ENCODE measurements at regions not wholly inside any gene's neighbourhood (a gene's known extent, or its start where the extent isn't known, plus 50 kb on each side); places are given as distances from the start of the nearest gene placed in this dataset.

DNA sequence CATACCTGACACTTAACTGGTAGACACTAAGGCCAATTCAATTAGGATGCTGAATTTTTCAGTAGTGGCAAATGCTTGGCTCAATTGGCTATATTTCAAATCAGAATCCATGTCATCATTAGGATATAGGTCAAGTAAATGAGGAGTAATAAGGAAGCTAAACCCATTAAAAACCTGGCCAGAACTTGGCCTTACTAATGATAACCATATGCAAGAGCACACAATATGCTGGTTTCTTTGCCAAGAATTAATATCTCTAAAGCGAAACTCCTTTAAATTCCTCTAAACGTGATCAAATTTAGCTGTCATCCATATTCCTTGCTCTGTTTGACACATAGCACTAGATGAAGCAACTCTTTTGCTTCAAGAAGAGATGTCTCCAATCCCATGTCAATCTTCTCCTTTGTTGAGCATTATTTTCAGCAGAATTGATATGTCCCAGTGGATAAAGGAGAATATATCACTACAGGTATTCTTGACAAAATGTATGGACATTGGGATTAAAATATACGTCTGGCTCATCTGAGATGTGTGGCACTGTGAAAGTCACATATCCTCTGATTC is 206.1 kb upstream of the ANKRD50 start:
- H3K9ac ChIP-seq (ENCODE audit: insufficient read length): no peak overlapping the region
- no peak for TF ChIP-seq EZH2 (IDR thresholded peaks at IDR 0.05)
- no peak for TF ChIP-seq POLR2AphosphoS5 (IDR thresholded peaks at IDR 0.05; ENCODE audit: borderline replicate concordance, low read depth, low read length)
- no peak for TF ChIP-seq FOXP2 (optimal IDR thresholded peaks at IDR 0.05; ENCODE audit: control extremely low read depth, extremely low read length, insufficient read depth)
- no peaks in the 10 kb centered on the region for H3K9me3 ChIP-seq (ENCODE audit: low read depth, low read length)

DNA sequence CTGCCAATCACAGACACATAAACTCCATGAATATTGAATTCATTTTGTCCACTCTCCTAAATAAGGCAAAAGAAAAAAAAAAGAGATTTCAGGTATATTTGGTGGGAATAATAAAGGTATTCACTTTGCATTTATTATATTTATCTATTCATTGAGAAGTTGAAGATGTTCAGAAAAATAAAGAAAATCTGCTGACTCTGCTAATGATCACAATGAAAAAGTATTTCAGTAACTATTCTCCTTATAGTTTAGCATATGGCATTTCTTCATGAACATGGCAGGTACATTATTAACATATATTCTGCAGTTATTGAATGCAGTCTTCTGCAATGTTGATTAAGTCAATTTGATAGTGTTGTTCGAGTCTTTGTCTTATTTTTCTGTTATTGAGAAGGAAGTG is 202.5 kb upstream of the ANKRD50 start:
- TF ChIP-seq EZH2 (IDR thresholded peaks at IDR 0.05) (no peak), FOXP2 (optimal IDR thresholded peaks at IDR 0.05; ENCODE audit: control extremely low read depth, extremely low read length, insufficient read depth) (no peak), POLR2AphosphoS5 (IDR thresholded peaks at IDR 0.05; ENCODE audit: borderline replicate concordance, low read depth, low read length) (no peak)

More for the DNA sequence above, 206.1 kb upstream of the ANKRD50 start:
- DNase-seq (ENCODE audit: low read depth, low spot score): no peak
- H3K4me3 ChIP-seq: no peak overlapping the region
- no peaks in the 10 kb centered on the region for H3K36me3 ChIP-seq (ENCODE audit: insufficient read depth, low read length)
- no peak overlapping the region for H3K27ac ChIP-seq

GRCh38 chr4:124913237-124913636 is 200.7 kb upstream of the ANKRD50 start:
- DNase-seq (ENCODE audit: low read depth, low spot score): no peak
- H3K9me3 ChIP-seq (ENCODE audit: low read depth, low read length): no peaks in the 10 kb centered on the region
- no peak overlapping the region for H3K9ac ChIP-seq (ENCODE audit: insufficient read length)
- TF ChIP-seq FOXP2 (optimal IDR thresholded peaks at IDR 0.05; ENCODE audit: control extremely low read depth, extremely low read length, insufficient read depth): no peak
- no peak for TF ChIP-seq POLR2AphosphoS5 (IDR thresholded peaks at IDR 0.05; ENCODE audit: borderline replicate concordance, low read depth, low read length)
- no peak for TF ChIP-seq EZH2 (IDR thresholded peaks at IDR 0.05)
- H3K36me3 ChIP-seq (ENCODE audit: insufficient read depth, low read length): no peaks in the 10 kb centered on the region
- H3K27ac ChIP-seq: no peak overlapping the region
- H3K4me3 ChIP-seq: no peak overlapping the region

More for the DNA sequence above, 202.5 kb upstream of the ANKRD50 start:
- no peak overlapping the region for H3K27ac ChIP-seq
- no peak overlapping the region for H3K4me3 ChIP-seq
- no peak for DNase-seq (ENCODE audit: low read depth, low spot score)
- H3K9me3 ChIP-seq (ENCODE audit: low read depth, low read length): no peaks in the 10 kb centered on the region
- no peaks in the 10 kb centered on the region for H3K36me3 ChIP-seq (ENCODE audit: insufficient read depth, low read length)
- H3K9ac ChIP-seq (ENCODE audit: insufficient read length): no peak overlapping the region

- H3K9ac ChIP-seq (ENCODE audit: insufficient read length): no peak overlapping the region
- H3K4me3 ChIP-seq: no peak overlapping the region
- H3K36me3 ChIP-seq (ENCODE audit: insufficient read depth, low read length): no peaks in the 10 kb centered on the region
- DNase-seq (ENCODE audit: low read depth, low spot score): no peak
- TF ChIP-seq FOXP2 (optimal IDR thresholded peaks at IDR 0.05; ENCODE audit: control extremely low read depth, extremely low read length, insufficient read depth) (no peak), POLR2AphosphoS5 (IDR thresholded peaks at IDR 0.05; ENCODE audit: borderline replicate concordance, low read depth, low read length) (no peak), EZH2 (IDR thresholded peaks at IDR 0.05) (no peak)
- no peaks in the 10 kb centered on the region for H3K9me3 ChIP-seq (ENCODE audit: low read depth, low read length)
- H3K27ac ChIP-seq: no peak overlapping the region
Observed at GRCh38 chr4:124910327-124910726, 197.8 kb upstream of the ANKRD50 start.

GRCh38 chr4:124907881-124908280 is 195.3 kb upstream of the ANKRD50 start:
- Histone ChIP-seq H3K9me3 (ENCODE audit: low read depth, low read length) (no peaks in the 10 kb centered on the region), H3K4me3 (no peak overlapping the region), H3K36me3 (ENCODE audit: insufficient read depth, low read length) (no peaks in the 10 kb centered on the region), H3K9ac (ENCODE audit: insufficient read length) (no peak overlapping the region), H3K27ac (no peak overlapping the region)
- TF ChIP-seq POLR2AphosphoS5 (IDR thresholded peaks at IDR 0.05; ENCODE audit: borderline replicate concordance, low read depth, low read length) (no peak), EZH2 (IDR thresholded peaks at IDR 0.05) (no peak), FOXP2 (optimal IDR thresholded peaks at IDR 0.05; ENCODE audit: control extremely low read depth, extremely low read length, insufficient read depth) (no peak)
- DNase-seq (ENCODE audit: low read depth, low spot score): no peak

DNA sequence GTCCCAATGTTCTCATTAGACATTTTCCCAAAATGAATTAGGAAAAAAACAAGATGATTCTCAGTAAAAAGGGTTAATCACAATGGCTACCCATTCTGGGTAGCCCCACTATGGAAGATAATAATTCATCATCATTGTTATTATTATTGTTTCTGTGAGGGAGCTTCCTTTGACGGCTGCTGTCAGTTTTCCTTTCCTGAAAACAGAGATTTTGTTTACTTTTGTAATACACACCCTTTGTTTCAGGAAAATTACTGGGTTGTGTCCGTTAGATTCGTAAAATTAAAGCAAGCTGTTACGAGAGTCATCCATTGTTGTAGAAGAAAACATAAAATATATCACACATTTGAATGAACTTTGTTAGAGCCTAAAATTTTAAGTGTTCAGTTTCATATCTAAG is 192.9 kb upstream of the ANKRD50 start:
- Histone ChIP-seq H3K4me3 (no peak overlapping the region), H3K9me3 (ENCODE audit: low read depth, low read length) (no peaks in the 10 kb centered on the region), H3K27ac (no peak overlapping the region), H3K9ac (ENCODE audit: insufficient read length) (no peak overlapping the region), H3K36me3 (ENCODE audit: insufficient read depth, low read length) (no peaks in the 10 kb centered on the region)
- no peak for DNase-seq (ENCODE audit: low read depth, low spot score)
- TF ChIP-seq EZH2 (IDR thresholded peaks at IDR 0.05) (no peak), POLR2AphosphoS5 (IDR thresholded peaks at IDR 0.05; ENCODE audit: borderline replicate concordance, low read depth, low read length) (no peak), FOXP2 (optimal IDR thresholded peaks at IDR 0.05; ENCODE audit: control extremely low read depth, extremely low read length, insufficient read depth) (no peak)

GRCh38 chr4:124904723-124905388 is 192.3 kb upstream of the ANKRD50 start:
- Histone ChIP-seq H3K9ac (ENCODE audit: insufficient read length) (no peak overlapping the region), H3K36me3 (ENCODE audit: insufficient read depth, low read length) (no peaks in the 10 kb centered on the region), H3K9me3 (ENCODE audit: low read depth, low read length) (no peaks in the 10 kb centered on the region), H3K4me3 (no peak overlapping the region), H3K27ac (no peak overlapping the region)
- TF ChIP-seq FOXP2 (optimal IDR thresholded peaks at IDR 0.05; ENCODE audit: control extremely low read depth, extremely low read length, insufficient read depth) (no peak), POLR2AphosphoS5 (IDR thresholded peaks at IDR 0.05; ENCODE audit: borderline replicate concordance, low read depth, low read length) (no peak), EZH2 (IDR thresholded peaks at IDR 0.05) (no peak)
- DNase-seq (ENCODE audit: low read depth, low spot score): no peak

DNA sequence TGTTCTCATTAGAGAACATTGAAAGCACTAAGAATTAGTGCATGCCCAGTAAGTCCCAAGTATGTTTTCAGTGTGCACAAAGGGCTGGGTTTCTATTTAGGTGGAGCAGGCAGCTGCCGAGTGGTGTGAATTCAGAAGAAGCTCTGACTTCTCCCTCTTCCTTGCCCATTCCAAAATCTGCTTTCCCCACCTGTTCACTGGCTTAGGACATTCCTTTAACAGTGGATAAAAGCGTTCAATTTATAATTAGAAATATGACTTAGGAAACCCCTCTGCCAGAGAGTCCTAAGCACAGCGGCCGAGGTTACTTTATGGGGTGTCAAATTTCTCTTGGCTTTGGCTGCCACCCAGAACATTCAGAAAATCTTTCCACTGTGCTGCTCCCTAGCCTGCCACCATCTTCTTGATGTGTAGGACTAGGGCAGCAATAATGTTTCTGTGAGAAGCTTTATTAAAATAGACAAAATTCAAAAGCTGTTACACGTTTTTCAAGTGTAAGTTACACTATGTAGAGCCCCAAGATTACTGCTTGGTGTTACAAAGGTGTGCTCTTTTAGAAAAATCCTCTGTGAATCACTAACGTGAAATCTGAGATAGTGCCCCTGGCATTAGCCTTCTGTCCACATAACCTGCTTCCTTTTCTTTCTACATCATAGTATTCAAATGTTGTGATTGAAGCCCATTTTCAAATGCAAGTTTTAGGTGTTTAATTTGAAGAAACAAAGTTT is 191.6 kb upstream of the ANKRD50 start:
- TF ChIP-seq FOXP2 (optimal IDR thresholded peaks at IDR 0.05; ENCODE audit: control extremely low read depth, extremely low read length, insufficient read depth) (no peak), EZH2 (IDR thresholded peaks at IDR 0.05) (no peak), POLR2AphosphoS5 (IDR thresholded peaks at IDR 0.05; ENCODE audit: borderline replicate concordance, low read depth, low read length) (no peak)
- Histone ChIP-seq H3K9me3 (ENCODE audit: low read depth, low read length) (no peaks in the 10 kb centered on the region), H3K9ac (ENCODE audit: insufficient read length) (no peak overlapping the region), H3K27ac (no peak overlapping the region), H3K4me3 (0 out of 2 replicates have a peak overlapping the region, but pooled peaks have one; percentile 5), H3K36me3 (ENCODE audit: insufficient read depth, low read length) (no peaks in the 10 kb centered on the region)
- no peak for DNase-seq (ENCODE audit: low read depth, low spot score)
